ENCODE measurements at regions not wholly inside any gene's neighbourhood (a gene's known extent, or its start where the extent isn't known, plus 50 kb on each side); places are given as distances from the start of the nearest gene placed in this dataset.

DNA sequence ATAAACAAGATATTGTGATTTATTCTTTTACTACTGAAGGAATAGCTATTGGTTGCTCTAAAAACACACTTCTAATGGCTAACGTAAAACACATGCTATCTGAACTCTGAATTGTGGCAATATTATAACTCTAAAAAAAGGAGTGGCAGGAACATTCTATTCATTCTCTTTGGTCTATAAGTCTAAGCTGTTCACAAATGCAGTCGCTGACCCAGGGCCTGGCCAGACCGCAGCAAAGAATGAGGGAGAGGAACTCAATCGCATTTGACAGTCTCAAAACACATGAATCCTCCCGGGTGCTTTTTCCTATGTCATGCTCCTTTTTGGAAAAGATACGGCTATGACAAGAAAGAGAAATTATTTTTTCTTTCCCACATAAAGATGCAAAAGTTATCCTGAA is 651.6 kb upstream of the PITX2 start:
- intact Hi-C loops (cut with micrococcal nuclease), result no loop called here
- Histone ChIP-seq H4K20me1 (ENCODE audit: insufficient read depth, low read length) (no peaks in the 10 kb centered on the region), H2AFZ (ENCODE audit: insufficient read depth, low read depth, low read length, poor library complexity, severe bottlenecking) (no peak overlapping the region)

DNA sequence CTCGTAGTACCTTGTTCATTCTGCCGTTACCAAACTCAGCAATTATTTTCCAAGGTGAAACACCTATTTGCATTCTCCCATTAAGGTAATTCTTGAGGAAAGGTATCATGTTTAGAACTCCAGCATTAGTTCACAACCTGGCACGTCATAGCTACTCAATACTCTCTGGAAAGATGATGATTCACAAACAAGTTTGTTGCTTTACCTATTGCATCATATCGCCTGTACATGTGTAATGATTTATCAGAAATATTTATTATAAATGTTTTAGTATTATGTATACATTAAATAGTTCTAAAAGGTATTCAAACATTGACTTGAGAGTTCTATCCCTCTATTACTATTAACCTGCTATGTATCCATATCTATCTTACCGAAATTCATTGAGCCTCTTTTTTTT is 658.3 kb upstream of the PITX2 start:
- no CpG with 5 or more reads among the region's 5 CpGs for whole genome bisulfite sequencing (ENCODE audit: insufficient coverage)
- H3K36me3 Mint-ChIP-seq, result no peaks in the 10 kb centered on the region
- Histone ChIP-seq H2AFZ (ENCODE audit: insufficient read depth, low read depth, low read length, poor library complexity, severe bottlenecking) (no peak overlapping the region), H3K4me3 (replicated peaks in 1 of 3; ENCODE audit: low read depth in 2 of 3, low read length in 3 of 3) (no peak overlapping the region), H3K36me3 (replicated peaks in 1 of 2; ENCODE audit: control insufficient read depth in 1 of 2, insufficient read depth in 2 of 2, low read length in 2 of 2) (no peaks in the 10 kb centered on the region), H3K4me1 (ENCODE audit: control insufficient read depth in 1 of 2, insufficient read depth in 2 of 2, low read length in 2 of 2) (no peaks in the 10 kb centered on the region), H3K9ac (ENCODE audit: insufficient read depth, low read length, poor library complexity, severe bottlenecking) (no peak overlapping the region), H3K79me2 (ENCODE audit: insufficient read depth, low read length) (no peaks in the 10 kb centered on the region), H3K27me3 (ENCODE audit: control insufficient read depth in 2 of 2, insufficient read depth in 2 of 2, low read length in 2 of 2) (peaks cover 2 to 3% of the 10 kb centered on the region in 2 donors), H3K4me2 (replicated peaks; ENCODE audit: extremely low read depth, low read length, poor library complexity, severe bottlenecking) (no peak overlapping the region), H3K9me3 (replicated peaks in 1 of 2; ENCODE audit: control insufficient read depth in 1 of 2, insufficient read depth in 1 of 2, low read length in 2 of 2) (no peaks in the 10 kb centered on the region), H3K27ac (ENCODE audit: low read depth in 1 of 2, low read length in 2 of 2) (no peak overlapping the region), H4K20me1 (ENCODE audit: insufficient read depth, low read length) (no peaks in the 10 kb centered on the region)
- no peaks in the 10 kb centered on the region for H3K9me3 Mint-ChIP-seq
- no peaks in the 10 kb centered on the region for H3K4me1 Mint-ChIP-seq
- no peak for DNase-seq
- no peak overlapping the region for H3K4me3 Mint-ChIP-seq
- intact Hi-C loops (cut with micrococcal nuclease), result loop anchor here in 1 of 2 donors (5.0 kb wide), 1 partner anchor 649 kb away; no protein-coding TSS in a partner anchor
- no peak overlapping the region for H3K27ac Mint-ChIP-seq
- H3K27me3 Mint-ChIP-seq (ENCODE audit: low read depth in 3 of 3), result peaks cover 4 to 7% (median 4%) of the 10 kb centered on the region in 3 donors
- TF ChIP-seq, protein P1, sequence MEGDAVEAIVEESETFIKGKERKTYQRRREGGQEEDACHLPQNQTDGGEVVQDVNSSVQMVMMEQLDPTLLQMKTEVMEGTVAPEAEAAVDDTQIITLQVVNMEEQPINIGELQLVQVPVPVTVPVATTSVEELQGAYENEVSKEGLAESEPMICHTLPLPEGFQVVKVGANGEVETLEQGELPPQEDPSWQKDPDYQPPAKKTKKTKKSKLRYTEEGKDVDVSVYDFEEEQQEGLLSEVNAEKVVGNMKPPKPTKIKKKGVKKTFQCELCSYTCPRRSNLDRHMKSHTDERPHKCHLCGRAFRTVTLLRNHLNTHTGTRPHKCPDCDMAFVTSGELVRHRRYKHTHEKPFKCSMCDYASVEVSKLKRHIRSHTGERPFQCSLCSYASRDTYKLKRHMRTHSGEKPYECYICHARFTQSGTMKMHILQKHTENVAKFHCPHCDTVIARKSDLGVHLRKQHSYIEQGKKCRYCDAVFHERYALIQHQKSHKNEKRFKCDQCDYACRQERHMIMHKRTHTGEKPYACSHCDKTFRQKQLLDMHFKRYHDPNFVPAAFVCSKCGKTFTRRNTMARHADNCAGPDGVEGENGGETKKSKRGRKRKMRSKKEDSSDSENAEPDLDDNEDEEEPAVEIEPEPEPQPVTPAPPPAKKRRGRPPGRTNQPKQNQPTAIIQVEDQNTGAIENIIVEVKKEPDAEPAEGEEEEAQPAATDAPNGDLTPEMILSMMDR (IDR thresholded peaks at IDR 0.05), result no peak

More for the DNA sequence above, 651.6 kb upstream of the PITX2 start:
- Histone ChIP-seq H3K27me3 (ENCODE audit: control insufficient read depth in 2 of 2, insufficient read depth in 2 of 2, low read length in 2 of 2) (no peaks in the 10 kb centered on the region), H3K4me1 (ENCODE audit: control insufficient read depth in 1 of 2, insufficient read depth in 2 of 2, low read length in 2 of 2) (no peaks in the 10 kb centered on the region), H3K36me3 (replicated peaks in 1 of 2; ENCODE audit: control insufficient read depth in 1 of 2, insufficient read depth in 2 of 2, low read length in 2 of 2) (no peaks in the 10 kb centered on the region), H3K9me3 (replicated peaks in 1 of 2; ENCODE audit: control insufficient read depth in 1 of 2, insufficient read depth in 1 of 2, low read length in 2 of 2) (no peaks in the 10 kb centered on the region), H3K4me3 (replicated peaks in 1 of 3; ENCODE audit: low read depth in 2 of 3, low read length in 3 of 3) (no peak overlapping the region), H3K4me2 (replicated peaks; ENCODE audit: extremely low read depth, low read length, poor library complexity, severe bottlenecking) (no peak overlapping the region), H3K79me2 (ENCODE audit: insufficient read depth, low read length) (no peaks in the 10 kb centered on the region), H3K9ac (ENCODE audit: insufficient read depth, low read length, poor library complexity, severe bottlenecking) (no peak overlapping the region), H3K27ac (ENCODE audit: low read depth in 1 of 2, low read length in 2 of 2) (no peak overlapping the region)
- Mint-ChIP-seq H3K27ac (no peak overlapping the region), H3K4me3 (no peak overlapping the region), H3K9me3 (no peaks in the 10 kb centered on the region), H3K4me1 (no peaks in the 10 kb centered on the region), H3K27me3 (ENCODE audit: low read depth in 3 of 3) (no peaks in the 10 kb centered on the region), H3K36me3 (no peaks in the 10 kb centered on the region)
- TF ChIP-seq, protein P1 (IDR thresholded peaks at IDR 0.05), result no peak
- DNase-seq, result no peak
- 92% methylated on average over 2 of the region's 6 CpGs for WGBS (ENCODE audit: insufficient coverage)

All from CD14-positive monocyte (primary cell).